MCF 10A (cell line): ENCODE measurements at regions not wholly inside any gene's neighbourhood (a gene's known extent, or its start where the extent isn't known, plus 50 kb on each side); places are given as distances from the start of the nearest gene placed in this dataset.

Source experiments
- BruUV-seq: library from RNA; stranded (reverse); fragments of 400-500 nt; replicated peaks from 2 replicates; lab custom pipeline; 2021; lab: Mats Ljungman, UMichigan
- CTCF ChIA-PET: fragments of 300-600 bp; sonication (Branson Sonifier 250); formaldehyde crosslinking; extraction: SDS; loops from one replicate; lab custom pipeline; 2021; ENCODE audit warnings: antibody characterized with exemption, inconsistent platforms; lab: Yijun Ruan, JAX
- POLR2A ChIA-PET: fragments of 300-600, 350-650 bp; sonication (Branson Sonifier 250); formaldehyde crosslinking; extraction: SDS; loops from one replicate; lab custom pipeline; 2020; ENCODE audit warnings: antibody characterized with exemption, inconsistent platforms; lab: Yijun Ruan, JAX
- DNase-seq: peaks from one replicate; pipeline ENCODE4 v3.0.0-alpha.2; 2018; ENCODE audit not compliant: unreplicated experiment
- H3K27ac Mint-ChIP-seq: one replicate; pipeline ENCODE4 v1.8.0; 2022; ENCODE audit warnings: mild to moderate bottlenecking, low read depth, mixed read lengths; ENCODE audit not compliant: unreplicated experiment
- H3K27me3 Mint-ChIP-seq: one replicate; pipeline ENCODE4 v1.8.0; 2022; ENCODE audit warnings: mixed read lengths; ENCODE audit not compliant: insufficient read depth, unreplicated experiment
- H3K36me3 Mint-ChIP-seq: one replicate; pipeline ENCODE4 v1.8.0; 2022; ENCODE audit warnings: mild to moderate bottlenecking, moderate library complexity, mixed read lengths; ENCODE audit not compliant: insufficient read depth, unreplicated experiment
- H3K4me1 Mint-ChIP-seq: one replicate; pipeline ENCODE4 v1.8.0; 2022; ENCODE audit warnings: mixed read lengths; ENCODE audit not compliant: insufficient read depth, unreplicated experiment
- H3K4me3 Mint-ChIP-seq: one replicate; pipeline ENCODE4 v1.8.0; 2022; ENCODE audit warnings: mild to moderate bottlenecking, moderate library complexity, mixed read lengths; ENCODE audit not compliant: unreplicated experiment
- H3K9me3 Mint-ChIP-seq: one replicate; pipeline ENCODE4 v1.8.0; 2022; ENCODE audit warnings: mixed read lengths; ENCODE audit not compliant: unreplicated experiment
- CTCF ChIP-seq: fragments of 200-600 bp; IDR thresholded peaks from one replicate; pipeline ENCODE4 v1.8.0; 2022; ENCODE audit warnings: antibody characterized with exemption, mild to moderate bottlenecking; ENCODE audit not compliant: unreplicated experiment
- intact Hi-C: fragments of 100-400 bp; cut with micrococcal nuclease; formaldehyde crosslinking; loops from 2 replicates; pipeline ENCODE4 v1.14.1; 2022

GRCh38 chr18:76580288-76580962 lies 85.4 kb upstream of the ZNF516 start:
- Mint-ChIP-seq H3K9me3 (peaks cover 6% of the 10 kb centered on the region), H3K4me1 (peaks cover 10% of the 10 kb centered on the region), H3K4me3 (no peak overlapping the region), H3K36me3 (peaks cover 4% of the 10 kb centered on the region), H3K27me3 (no peaks in the 10 kb centered on the region), H3K27ac (no peak overlapping the region)
- POLR2A ChIA-PET, result interaction anchor here (0.7 to 1.0 kb wide), 2 partner anchors 15 to 137 kb away, joined by 3 read pairs; no protein-coding TSS in a partner anchor
- intact Hi-C loops, result no loop called here
- TF ChIP-seq CTCF, result no peak
- no peak for DNase-seq
- CTCF ChIA-PET, result no interaction called here
- no TSS peak for BruUV-seq

GRCh38 chr18:76579301-76579695 lies 84.3 kb upstream of the ZNF516 start:
- DNase-seq, result no peak
- peaks cover 6% of the 10 kb centered on the region for H3K9me3 Mint-ChIP-seq
- BruUV-seq, result no TSS peak
- H3K4me1 Mint-ChIP-seq, result peaks cover 10% of the 10 kb centered on the region
- H3K27me3 Mint-ChIP-seq, result no peaks in the 10 kb centered on the region
- H3K36me3 Mint-ChIP-seq, result peaks cover 4% of the 10 kb centered on the region
- CTCF ChIA-PET, result no interaction called here
- TF ChIP-seq CTCF, result no peak
- H3K27ac Mint-ChIP-seq, result no peak overlapping the region
- POLR2A ChIA-PET, result no interaction called here
- H3K4me3 Mint-ChIP-seq, result no peak overlapping the region
- intact Hi-C loops, result no loop called here

GRCh38 chr18:76578571-76579300 lies 83.7 kb upstream of the ZNF516 start:
- Mint-ChIP-seq H3K27me3 (no peaks in the 10 kb centered on the region), H3K4me3 (no peak overlapping the region), H3K27ac (no peak overlapping the region), H3K36me3 (peaks cover 4% of the 10 kb centered on the region), H3K9me3 (peaks cover 6% of the 10 kb centered on the region), H3K4me1 (peaks cover 8% of the 10 kb centered on the region)
- POLR2A ChIA-PET, result no interaction called here
- CTCF ChIA-PET, result no interaction called here
- intact Hi-C loops, result no loop called here
- no TSS peak for BruUV-seq
- no peak for TF ChIP-seq CTCF
- no peak for DNase-seq

GRCh38 chr18:76573325-76574025 lies 78.4 kb upstream of the ZNF516 start:
- H3K36me3 Mint-ChIP-seq, result no peaks in the 10 kb centered on the region
- BruUV-seq, result no TSS peak
- H3K27ac Mint-ChIP-seq, result peak overlapping the region; percentile 86
- H3K9me3 Mint-ChIP-seq, result no peaks in the 10 kb centered on the region
- H3K27me3 Mint-ChIP-seq, result no peaks in the 10 kb centered on the region
- no peak for TF ChIP-seq CTCF
- intact Hi-C loops, result no loop called here
- ChIA-PET POLR2A (interaction anchor here (0.5 to 4.3 kb wide), 9 partner anchors 8 to 709 kb away, joined by 3 to 17 read pairs (median 3); partner anchors contain the start of gene ZNF516), CTCF (interaction anchor here (0.7 to 1.0 kb wide), 2 partner anchors 9 to 48 kb away, joined by 3 to 4 read pairs; no protein-coding TSS in a partner anchor)
- peak; percentile 86 for DNase-seq
- no peak overlapping the region for H3K4me3 Mint-ChIP-seq
- peaks cover 21% of the 10 kb centered on the region for H3K4me1 Mint-ChIP-seq
